HG03575 (cell line): ENCODE measurements at regions not wholly inside any gene's neighbourhood (a gene's known extent, or its start where the extent isn't known, plus 50 kb on each side); places are given as distances from the start of the nearest gene placed in this dataset.

Experiments
- ATAC-seq: cut with Tn5 transposase; IDR thresholded peaks from one replicate; pipeline ENCODE4 v1.9.1; 2021; ENCODE audit not compliant: unreplicated experiment, insufficient number of reproducible peaks, low FRiP score; ENCODE audit errors: extremely low read depth

- ATAC-seq, result no peak
These were observed 1080.8 kb upstream of the AGA start for GRCh38 chr4:178523038-178523437.

GRCh38 chr4:178535939-178536579 lies 1093.8 kb upstream of the AGA start:
- ATAC-seq, result no peak

DNA sequence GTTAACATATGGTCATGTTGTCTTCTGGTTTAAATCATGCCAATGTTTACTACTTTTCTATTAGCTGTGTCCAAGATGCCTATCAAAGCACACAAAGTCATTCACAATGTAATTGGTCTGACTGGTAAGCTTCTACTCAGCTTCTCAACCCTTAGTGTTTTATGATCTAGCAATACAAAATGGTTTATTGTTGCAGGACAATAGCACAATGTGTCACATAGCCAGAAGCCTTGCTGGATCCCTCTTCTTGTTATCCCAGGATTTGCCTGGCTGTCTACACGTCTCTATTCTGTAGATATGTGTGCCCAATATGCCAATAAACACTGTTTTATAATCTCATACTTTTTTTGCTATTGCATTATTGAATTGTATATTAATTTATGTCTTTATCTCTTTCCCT lies 1111.0 kb upstream of the AGA start:
- no peak for ATAC-seq

GRCh38 chr4:178554352-178554751 lies 1112.1 kb upstream of the AGA start:
- ATAC-seq, result no peak

- ATAC-seq, result no peak
These were observed 1114.6 kb upstream of the AGA start for GRCh38 chr4:178556796-178557195.

DNA sequence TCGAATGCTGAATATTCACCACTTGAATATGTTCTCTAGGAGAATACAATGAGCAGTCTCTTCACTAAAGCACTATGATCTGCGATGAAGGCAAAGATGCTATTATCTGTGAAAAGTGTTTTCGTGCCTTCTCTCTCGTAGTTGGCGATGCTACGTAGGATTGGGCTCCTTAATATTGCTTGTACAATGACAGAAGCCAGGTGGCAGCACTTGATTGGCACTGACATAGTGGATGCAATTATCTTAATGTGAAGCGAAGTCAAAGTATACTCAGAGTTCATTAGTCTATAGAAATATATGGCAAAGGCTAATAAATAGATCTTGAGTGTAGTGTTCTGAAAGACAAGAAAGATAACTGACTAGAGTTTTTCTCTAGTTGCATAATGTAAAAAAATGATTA lies 1135.7 kb upstream of the AGA start:
- no peak for ATAC-seq

DNA sequence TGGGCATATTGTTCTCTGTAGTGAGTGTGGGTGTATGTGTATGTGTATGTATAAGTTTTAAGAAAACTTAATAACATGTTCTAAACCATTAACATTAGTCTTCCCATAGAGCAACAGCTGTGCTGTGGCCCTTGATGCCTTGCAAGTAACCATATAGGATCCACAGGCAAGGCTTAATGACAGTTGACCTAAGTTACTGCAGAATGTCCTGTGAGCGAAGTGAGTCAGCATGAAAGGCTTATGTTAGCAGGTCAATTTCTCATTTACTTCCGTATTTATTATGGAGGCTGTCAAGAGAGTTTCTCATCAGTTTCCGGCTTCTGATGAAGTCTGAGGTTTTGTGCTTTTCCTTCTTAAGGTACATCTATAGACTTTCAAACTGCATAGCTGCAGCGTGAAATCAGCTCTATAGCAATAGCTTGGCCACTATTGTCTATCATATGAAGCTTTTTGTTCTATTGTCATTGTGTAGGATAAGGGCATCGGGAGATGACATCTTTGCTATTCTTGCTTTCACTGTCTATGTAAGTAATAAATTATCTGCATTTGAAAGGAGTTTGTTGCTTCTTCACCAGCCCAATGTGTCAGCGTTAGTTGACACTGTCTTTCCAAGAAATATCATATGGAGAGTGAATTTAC lies 1153.4 kb upstream of the AGA start:
- no peak for ATAC-seq

- no peak for ATAC-seq
These were observed 1156.4 kb upstream of the AGA start for GRCh38 chr4:178598672-178599071.

- no peak for ATAC-seq
These were observed 1157.3 kb upstream of the AGA start for GRCh38 chr4:178599521-178599920.

DNA sequence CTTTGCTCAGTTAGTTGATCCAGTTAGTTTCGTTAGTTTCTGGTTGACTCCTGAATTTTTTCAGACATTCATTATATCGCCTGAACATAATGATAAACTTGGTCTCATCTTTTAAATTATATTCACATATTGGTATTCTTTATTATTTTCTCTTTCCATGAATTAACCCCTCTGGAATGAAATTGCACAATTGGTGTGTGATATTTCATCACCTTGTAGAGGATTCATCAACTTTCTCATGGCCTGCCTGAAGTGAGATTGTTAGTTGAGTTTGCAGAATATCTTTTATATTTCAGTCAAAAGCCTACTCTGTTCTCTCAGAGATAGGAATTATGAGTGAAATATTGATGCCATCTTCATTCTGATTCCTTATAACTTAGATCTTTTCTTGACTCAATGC lies 1160.6 kb upstream of the AGA start:
- ATAC-seq, result no peak

DNA sequence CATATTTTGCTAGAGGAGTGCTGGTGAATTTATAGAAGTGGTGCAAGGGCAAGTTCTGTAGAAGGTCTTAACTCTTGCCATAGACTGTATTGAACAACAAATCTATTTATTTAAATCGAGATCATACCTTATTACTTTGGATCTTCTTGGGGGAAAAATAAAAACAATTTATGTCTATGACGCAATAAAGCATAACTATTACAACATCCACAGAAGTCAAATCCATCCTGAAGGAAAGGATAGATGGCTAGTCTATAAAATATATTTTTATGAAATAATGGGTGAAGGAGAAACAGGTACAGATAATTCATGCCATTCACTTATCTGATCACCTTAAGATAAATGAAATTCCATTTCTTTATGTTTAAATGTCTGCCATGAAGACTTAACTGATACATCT lies 1168.8 kb upstream of the AGA start:
- no peak for ATAC-seq

- no peak for ATAC-seq
These were observed 1170.5 kb upstream of the AGA start for GRCh38 chr4:178612733-178613132.

GRCh38 chr4:178632415-178632814 lies 1190.2 kb upstream of the AGA start:
- ATAC-seq, result no peak

- ATAC-seq, result no peak
These were observed 1191.0 kb upstream of the AGA start for GRCh38 chr4:178633263-178633662.

DNA sequence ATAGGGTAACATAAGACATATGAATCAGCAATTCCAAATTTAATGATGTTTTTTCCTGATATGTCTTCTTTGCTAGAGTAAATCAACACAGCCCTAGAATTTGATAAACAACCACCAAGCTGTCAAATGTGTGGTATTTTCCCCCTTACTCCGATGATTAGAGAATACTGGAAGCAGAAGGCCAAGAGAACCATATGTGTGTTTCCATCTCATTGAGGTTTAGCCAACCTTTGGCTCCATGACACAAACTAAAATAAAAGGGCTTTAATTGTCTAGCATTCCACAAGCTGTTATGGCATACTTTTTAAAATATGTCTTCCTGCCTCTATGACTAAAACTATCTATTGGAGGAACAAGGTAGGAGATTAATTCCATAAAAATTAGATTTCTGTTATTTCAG lies 1222.4 kb upstream of the AGA start:
- ATAC-seq, result no peak

DNA sequence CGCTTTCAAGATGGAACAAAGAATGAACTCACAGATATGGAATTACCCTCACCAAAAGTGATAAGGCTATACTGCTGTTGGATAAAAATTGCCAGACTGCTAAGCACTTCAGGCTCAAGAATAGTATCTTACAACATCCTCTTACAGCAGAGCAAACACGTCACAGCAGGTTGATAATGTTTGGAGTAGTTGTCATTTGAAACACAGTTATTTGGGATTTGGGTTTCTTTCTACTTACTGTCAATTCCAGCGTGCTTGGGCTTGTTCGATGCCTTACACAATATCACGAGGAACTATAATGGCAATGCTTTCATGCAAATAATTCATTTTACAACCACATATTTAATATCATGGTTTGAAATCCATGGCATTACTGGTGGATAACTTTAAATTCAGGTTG lies 1223.7 kb upstream of the AGA start:
- no peak for ATAC-seq

GRCh38 chr4:178671766-178672165 lies 1229.5 kb upstream of the AGA start:
- no peak for ATAC-seq

DNA sequence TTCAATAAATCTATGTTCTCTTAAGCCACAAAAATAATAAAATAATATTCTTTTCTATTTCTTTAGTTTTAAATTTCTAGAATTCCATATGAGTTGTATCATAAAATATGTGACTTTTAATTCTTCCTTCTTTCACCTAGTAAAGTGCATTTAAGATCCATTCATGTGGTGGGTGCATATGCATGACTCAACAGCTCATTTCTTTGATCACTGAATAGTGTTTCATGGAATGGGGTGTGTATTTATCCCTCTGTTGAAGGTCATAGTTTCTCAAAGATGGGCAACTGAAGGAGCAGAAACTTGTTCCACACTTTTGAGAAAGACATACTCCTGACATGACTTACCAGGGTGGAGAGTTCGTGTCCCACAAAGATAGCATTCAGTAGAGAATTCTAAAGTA lies 1230.3 kb upstream of the AGA start:
- no peak for ATAC-seq

DNA sequence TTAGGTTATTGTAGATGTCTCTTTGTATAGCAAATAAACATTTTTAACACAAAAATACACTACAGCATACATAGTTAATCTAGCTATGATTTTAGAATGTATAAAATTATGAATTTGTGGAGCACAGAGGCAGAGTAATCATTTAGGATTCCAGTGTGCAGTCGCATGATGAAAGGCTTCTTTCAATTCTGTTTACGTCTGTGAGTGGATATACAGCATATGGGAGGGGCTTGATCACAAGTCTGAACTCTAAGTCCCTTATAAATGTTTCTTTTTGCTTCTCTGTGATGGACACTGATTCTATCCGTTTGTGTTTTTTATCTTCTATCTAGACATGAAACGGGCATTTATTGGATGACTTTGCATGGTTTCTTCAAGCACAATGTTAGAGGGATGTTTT lies 1239.6 kb upstream of the AGA start:
- ATAC-seq, result no peak

DNA sequence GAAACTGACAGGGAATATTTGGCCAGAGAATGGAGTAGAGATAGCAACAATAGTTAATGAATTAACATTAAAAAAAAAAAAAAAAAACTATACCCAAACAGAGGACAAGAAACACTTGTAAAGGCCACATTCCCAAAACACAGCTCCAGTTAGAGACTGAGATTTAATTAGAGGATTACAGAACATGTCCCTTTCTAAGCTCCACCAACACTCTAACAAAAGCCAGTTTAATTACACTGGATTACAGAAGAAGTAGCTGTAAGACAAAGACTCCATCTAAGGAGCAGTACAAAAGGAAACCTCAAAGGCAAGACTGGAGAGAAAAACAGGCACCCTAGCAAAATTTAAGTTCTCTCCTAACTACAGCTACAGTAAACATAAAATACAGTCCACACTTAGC lies 1247.7 kb upstream of the AGA start:
- ATAC-seq, result no peak

DNA sequence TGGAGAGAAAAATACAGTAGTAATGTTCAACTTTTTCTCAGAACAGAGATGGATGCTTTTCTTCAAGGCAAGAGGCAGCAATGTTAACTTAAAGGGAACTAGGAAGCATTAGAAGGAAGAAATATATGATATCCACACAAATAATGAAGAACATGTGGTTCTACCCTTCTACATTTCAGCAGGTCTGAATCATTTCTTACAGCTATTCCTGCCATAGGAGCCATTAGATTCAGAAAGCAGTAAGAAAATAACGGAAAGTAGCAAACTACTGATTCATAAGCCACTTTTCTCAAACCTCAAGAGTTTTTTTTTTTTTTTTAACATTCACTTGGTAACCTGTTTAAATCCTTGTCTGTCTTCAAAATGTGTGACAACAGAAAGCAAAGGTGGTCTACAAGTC lies 1251.6 kb upstream of the AGA start:
- ATAC-seq, result no peak
